HL-60/S4 treated with retinoic acid at 250 ng/mL for 4 days and 3 days (cell line): ENCODE measurements at regions not wholly inside any gene's neighbourhood (a gene's known extent, or its start where the extent isn't known, plus 50 kb on each side); places are given as distances from the start of the nearest gene placed in this dataset.
"Not testable (repeated sequence)": the region's sequence is repeated elsewhere in the genome, so short reads cannot be mapped to it uniquely, and the experiment has no call there.

Experiments
- in situ Hi-C: fragments of 300-500 bp; cut with MboI; formaldehyde crosslinking; loops from 2 replicates; pipeline ENCODE4 v1.7.0; 2022; ENCODE audit warnings: low sequenced_read_pairs

DNA sequence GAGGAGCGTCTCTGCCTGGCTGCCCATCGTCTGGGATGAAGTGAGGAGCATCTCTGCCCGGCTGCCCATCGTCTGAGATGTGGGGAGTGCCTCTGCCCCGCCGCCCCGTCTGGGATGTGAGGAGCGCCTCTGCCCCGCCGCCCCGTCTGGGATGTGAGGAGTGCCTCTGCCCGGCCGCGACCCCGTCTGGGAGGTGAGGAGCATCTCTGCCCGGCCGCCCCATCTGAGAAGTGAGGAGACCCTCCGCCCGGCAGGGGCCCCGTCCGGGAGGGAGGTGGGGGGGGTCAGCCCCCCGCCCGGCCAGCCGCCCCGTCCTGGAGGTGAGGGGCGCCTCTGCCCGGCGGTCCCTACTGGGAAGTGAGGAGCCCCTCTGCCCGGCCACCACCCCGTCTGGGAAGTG lies 129.3 kb downstream of the ZNF486 start:
- in situ Hi-C loops: loop anchor here (25.0 kb wide), 1 partner anchor 759 kb away; the partner anchor contains the start of genes CILP2 and YJEFN3

DNA sequence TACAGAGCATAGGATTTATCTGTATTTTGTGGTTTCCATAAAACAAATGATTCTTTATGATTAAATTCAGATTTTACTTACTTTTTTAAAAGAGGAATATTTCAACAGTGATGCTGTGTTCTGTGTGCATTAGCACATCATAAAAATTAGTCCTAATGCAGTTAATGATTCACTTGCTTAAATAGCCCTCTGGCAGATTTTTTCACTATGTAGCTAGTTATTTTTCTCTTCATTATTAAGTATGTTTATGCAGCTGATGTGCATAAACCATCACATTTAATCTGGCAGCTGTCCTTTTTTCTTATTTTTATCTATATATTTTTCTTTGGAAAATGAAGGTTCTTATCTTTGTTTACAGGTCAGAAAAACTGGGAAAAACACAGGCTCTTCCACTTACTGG lies 127.2 kb downstream of the ZNF486 start:
- in situ Hi-C loops: loop anchor here (25.0 kb wide), 1 partner anchor 757 kb away; the partner anchor contains the start of genes CILP2 and YJEFN3

DNA sequence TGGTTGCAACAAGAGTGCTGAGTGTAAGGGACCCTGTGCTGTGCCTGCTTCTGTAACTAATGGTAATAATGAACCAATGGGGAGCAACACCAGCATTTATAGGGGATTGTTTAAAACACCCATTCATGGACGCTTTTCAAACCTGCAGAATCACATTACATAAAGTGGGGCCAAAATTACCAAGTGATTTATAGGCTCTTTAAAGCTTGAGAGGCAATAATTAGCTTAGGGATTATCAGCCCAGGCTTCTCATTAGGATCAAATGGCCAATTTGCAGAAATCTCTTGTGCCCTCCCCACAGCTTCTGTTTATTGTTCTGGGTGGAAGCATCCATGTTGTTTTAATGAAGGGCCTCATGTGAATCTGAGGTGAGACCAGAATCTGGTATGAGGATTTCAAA lies 125.5 kb downstream of the ZNF486 start:
- in situ Hi-C loops: loop anchor here (25.0 kb wide), 1 partner anchor 755 kb away; the partner anchor contains the start of genes CILP2 and YJEFN3

DNA sequence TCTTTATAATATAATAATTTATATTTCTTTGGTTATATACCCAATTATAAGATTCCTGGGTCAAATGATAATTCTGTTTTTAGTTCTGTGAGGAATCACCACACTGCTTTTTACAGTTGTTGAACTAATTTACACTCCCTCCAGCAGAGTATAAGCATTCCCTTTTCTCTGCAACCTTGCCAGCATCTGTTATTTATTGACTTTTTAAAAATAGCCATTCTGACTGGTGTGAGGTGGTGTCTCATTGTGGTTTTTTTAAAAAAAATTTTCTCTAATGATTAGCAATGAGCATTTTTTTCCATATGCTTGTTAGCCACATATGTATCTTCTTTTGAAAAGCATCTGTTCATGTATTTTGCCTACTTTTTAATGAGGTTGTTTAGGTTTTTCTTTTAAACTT lies 122.2 kb downstream of the ZNF486 start:
- in situ Hi-C loops: loop anchor here (25.0 kb wide), 1 partner anchor 752 kb away; the partner anchor contains the start of genes CILP2 and YJEFN3

DNA sequence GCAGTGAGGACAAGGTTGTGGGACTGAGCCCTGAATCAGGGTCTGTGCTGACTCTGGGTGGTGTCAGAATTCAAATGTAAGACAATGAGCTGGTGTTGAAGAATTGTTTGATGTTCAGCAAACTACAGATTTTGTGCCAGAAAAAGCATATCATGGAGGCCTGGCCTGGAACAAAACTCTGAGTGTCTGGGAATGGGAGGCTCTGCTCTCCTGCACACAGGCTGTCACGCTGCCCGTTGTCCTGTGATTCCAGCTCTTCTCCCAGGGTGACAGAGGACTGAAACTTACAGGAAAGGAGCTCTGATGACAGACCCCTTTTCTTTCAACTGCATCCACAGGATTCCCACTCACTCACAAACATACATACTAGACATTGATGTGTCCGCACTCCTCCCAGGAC lies 120.1 kb downstream of the ZNF486 start:
- in situ Hi-C loops: loop anchor here (25.0 kb wide), 1 partner anchor 750 kb away; the partner anchor contains the start of genes CILP2 and YJEFN3

DNA sequence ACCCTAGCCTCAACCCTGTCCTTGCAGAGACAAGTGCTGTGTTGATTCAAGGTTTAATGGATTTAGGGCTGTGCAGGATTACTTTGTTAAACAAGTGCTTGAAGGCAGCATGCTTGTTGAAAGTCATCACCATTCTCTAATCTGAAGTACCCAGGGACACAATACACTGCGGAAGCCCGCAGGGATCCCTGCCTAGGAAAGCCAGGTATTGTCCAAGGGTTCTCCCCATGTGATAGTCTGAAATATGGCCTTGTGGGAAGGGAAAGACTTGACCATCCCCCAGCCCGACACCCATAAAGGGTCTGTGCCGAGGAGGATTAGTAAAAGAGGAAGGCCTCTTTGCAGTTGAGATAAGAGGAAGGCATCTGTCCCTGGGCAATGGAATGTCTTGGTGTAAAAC lies 118.9 kb downstream of the ZNF486 start:
- in situ Hi-C loops: loop anchor here (25.0 kb wide), 1 partner anchor 749 kb away; the partner anchor contains the start of genes CILP2 and YJEFN3

- in situ Hi-C loops: loop anchor here (25.0 kb wide), 1 partner anchor 742 kb away; the partner anchor contains the start of genes CILP2 and YJEFN3
These were observed 112.5 kb downstream of the ZNF486 start for GRCh38 chr19:20279516-20279915.

- in situ Hi-C loops: loop anchor here (25.0 kb wide), 1 partner anchor 741 kb away; the partner anchor contains the start of genes CILP2 and YJEFN3
These were observed 111.3 kb downstream of the ZNF486 start for GRCh38 chr19:20278342-20278741.

- in situ Hi-C loops: loop anchor here (25.0 kb wide), 1 partner anchor 739 kb away; the partner anchor contains the start of genes CILP2 and YJEFN3
These were observed 109.7 kb downstream of the ZNF486 start for GRCh38 chr19:20276732-20277082.

DNA sequence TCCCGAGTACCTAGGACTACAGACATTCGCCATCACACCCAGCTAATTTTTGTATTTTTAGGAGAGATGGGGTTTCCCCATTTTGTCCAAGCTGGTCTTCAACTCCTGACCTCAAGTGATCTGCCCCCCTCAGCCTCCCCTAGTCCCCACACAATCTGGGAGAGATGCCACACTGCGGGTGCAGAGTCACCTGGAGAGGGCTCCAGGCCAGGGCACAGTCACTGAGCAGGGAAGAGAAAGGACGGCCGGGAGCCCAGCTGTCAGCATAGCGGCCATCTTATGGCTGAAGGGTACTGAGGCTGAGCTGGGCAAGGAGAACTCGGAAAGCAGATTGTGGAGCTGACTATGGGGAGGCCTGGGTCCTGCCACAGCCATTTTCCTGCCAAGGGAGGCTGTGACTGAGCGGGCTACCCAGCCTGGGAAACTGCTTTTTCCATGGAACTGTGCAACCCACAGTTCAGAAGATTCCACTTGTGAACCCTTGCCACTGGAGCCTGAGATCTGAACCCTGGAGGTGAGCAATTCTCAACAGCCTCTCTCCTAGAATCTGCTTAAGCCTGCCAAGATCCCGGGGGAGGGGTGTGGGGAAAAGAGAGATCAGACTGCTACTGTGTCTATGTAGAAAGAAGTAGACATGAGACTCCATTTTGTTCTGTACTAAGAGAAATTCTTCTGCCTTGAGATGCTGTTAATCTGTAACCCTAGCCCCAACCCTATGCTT lies 109.2 kb downstream of the ZNF486 start:
- in situ Hi-C loops: loop anchor here (25.0 kb wide), 1 partner anchor 739 kb away; the partner anchor contains the start of genes CILP2 and YJEFN3

DNA sequence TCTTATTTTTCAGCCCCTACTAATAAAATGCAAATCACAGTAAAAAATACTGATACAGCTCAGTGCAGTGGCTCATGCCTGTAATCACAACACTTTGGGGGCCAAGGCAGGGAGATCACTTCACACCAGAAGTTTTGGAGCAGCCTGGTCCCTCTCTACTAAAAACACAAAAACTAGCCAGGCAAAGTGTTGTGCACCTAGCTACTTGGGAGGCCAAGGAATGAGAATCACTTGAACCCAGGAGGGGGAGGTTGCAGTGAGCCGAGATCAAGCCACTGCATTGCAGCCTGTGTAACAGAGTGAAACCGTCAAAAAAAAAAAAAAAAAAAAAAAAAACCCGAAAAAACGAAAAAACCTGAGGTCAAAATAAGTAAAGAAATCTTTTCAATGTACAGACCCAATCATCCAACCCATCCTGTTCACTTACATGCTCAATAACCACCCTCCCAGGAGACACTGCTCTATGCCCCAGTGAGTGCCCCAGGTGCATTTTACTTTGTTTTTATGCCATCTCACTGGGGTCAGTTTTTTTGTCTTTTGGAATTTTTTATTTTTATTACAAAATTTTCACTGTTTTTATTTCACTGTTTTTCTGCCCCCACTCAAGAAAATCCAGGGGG lies 107.0 kb downstream of the ZNF486 start:
- in situ Hi-C loops: no loop called here

DNA sequence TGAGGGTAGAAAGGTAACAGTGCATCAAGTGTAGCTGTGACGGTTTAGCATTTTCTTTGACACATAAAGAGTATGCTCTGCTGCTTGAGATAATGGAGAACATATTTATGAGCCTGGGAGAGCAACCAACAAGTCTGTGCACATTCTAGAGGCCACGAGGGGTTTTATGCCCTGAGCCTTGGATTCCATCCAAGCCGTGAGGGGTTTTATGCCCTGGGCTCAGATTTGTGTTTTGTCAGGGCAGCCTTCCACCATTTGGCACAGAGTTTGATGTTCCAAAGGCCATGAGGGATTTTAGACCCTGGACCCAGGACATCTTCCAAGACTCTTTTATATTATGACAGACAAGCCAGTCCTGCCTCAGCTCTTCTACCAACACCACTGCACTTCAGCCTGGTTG lies 106.4 kb downstream of the ZNF486 start:
- in situ Hi-C loops: no loop called here

DNA sequence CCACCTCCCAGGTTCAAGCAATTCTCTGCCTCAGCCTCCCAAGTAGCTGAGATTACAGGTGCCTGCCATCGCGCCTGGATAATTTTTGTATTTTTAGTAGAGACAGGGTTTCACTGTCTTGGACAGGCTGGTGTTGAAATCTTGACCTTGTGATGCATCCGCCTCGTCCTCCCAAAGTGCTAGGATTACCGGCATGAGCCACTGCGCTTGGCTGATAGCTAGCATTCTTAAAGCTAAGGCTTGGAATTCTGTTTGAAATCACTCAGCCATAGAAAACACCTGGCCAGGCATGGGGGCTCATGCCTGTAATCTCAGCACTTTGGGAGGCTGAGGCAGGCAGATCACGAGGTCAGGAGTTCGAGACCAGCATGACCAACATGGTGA lies 105.6 kb downstream of the ZNF486 start:
- in situ Hi-C loops: not testable (repeated sequence)

DNA sequence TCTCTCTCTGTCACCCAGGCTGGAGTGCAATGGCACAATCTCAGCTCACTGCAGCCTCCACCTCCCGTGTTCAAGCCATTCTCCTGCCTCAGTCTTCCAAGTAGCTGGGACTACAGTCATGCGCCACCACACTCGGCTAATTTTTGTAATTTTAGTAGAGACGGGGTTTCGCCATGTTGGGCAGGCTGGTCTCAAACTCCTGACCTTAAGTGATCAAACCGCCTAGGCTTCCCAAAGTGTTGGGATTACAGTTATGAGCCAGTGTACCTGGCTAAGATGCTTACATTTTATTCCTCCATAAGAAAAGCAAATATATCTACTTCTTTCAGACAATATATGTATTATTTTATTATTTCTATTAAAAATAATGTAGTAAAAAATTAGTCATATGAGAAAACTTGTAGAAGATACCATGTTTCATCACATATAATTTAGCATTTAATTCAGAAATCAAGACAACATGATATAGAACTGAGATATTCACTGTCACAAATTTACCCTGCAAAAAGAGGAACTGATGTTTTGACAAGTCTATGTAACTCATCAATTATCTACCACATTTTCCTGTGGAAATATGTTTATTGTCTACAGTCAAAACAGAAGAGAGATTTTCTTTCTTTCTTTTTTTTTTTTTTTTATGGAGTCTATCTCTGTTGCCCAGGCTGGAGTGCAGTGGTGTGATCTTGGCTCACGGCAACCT lies 105.1 kb downstream of the ZNF486 start:
- in situ Hi-C loops: not testable (repeated sequence)

DNA sequence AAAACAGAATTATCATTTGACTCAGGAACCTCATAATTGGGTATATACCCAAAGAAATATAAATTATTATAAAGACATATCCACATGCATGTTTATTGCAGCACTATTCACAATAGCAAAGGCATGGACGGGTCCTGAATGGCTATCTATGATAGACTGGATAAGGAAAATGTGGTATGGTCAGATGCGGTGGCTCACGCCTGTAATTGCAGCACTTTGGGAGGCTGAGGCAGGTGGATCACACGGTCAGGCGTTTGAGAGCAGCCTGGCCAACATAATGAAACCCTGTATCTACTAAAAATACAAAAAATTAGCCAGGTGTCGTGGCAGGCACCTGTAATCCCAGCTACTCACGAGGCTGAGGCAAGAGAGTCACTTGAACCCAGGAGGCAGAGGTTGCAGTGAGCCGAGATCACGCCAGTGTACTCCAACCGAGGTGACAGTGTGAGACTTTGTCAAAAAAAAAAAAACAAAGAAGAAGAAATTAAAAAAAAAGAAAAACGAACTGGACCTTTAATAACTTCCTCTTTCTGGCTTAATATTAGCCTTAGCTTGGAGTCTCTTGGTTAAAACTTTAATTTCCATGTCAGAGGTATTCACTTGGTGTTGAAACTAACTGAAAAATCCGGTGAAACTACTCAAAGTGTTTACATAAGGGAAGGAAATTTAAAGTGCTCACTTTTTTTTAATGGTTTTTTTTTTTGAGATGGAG lies 104.4 kb downstream of the ZNF486 start:
- in situ Hi-C loops: no loop called here

DNA sequence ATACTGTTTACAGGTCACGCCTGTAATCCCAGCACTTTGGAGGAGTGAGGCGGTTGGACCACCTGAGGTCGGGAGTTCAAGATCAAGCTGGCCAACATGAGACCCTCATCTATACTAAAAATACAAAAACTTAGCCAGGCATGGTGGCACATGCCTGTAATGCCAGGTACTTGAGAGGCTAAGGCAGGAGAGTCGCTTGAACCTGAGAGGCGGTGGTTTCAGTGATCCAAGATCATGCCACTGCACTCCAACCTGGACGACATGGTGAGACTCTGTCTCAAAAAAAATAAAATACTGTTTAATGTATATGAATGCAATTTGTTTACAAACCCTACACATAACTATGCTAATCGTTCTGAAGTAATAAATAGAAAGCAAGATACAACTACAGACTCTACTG lies 102.4 kb downstream of the ZNF486 start:
- in situ Hi-C loops: no loop called here

DNA sequence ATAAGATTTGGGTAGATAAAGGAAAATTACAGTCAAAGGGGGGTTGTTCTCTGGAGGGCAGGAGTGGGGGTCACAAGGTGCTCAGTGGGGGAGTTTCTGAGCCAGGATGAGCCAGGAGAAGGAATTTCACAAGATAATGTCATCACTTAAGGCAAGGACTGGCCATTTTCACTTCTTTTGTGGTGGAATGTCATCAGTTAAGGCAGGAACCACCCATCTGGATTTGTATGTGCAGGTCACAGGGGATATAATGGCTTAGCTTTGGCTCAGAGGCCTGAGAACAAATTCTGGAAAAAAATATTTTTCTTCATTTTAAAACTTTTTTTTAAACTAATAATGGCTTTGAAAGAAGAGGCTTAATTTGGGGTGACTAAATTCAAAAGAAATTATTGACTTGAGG lies 94.5 kb downstream of the ZNF486 start:
- in situ Hi-C loops: not testable (repeated sequence)

- in situ Hi-C loops: not testable (repeated sequence)
These were observed 93.7 kb downstream of the ZNF486 start for GRCh38 chr19:20260738-20261137.

DNA sequence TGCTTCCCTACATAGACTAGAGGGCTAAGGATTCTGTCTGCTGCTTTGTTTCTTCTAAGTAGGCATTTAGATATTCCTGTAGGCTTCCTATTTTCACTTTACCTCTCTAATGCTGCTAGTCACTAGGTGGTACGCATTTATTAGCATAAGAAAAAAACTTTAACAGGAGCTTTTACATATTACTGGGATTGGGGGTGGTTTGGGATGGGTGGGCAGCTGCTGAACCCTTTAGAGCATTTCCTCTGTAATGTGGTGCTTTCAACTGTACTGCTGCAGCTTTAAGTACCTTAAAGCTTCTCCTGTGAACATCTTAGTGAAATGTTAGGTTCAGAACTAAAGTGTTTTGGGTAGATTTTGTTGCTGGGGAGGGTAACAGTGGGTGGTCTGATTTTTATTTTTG lies 92.6 kb downstream of the ZNF486 start:
- in situ Hi-C loops: no loop called here

DNA sequence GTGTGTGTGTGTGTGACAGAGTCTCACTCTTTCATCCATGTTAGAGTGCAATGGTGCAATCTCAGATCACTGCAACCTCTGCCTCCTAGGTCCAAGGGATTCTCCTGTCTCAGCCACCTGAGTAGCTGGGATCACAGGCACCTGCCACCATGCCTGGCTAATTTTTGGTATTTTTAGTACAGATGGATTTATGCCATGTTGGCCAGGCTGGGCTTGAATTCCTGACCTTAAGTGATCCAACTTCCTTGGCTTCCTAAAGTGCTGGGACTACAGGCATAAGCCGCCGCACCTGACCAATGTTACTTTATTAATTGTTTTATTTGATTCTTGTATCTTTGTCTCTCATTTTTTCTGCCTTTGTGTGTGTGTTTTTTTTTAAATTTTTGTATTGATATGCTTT lies 89.6 kb downstream of the ZNF486 start:
- in situ Hi-C loops: no loop called here

DNA sequence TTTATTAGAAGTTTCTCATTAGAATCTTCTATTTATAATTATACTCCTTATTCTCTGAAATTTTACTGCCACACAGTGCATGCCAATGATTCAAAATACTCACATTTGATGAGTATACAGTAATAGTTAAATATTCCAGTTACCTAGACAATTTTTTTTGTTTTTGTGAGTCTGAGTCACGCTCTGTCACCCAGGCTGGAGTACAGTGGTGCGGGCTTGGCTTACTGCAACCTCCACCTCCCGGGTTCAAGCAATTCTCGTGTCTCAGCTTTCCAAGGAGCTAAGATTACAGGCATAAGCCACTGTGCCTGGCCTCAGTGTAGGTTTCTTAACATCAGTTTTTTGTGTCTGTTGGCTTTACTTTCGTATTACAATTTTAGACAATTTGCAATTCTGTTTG lies 87.1 kb downstream of the ZNF486 start:
- in situ Hi-C loops: no loop called here
